Liver (tissue), 8 donors: ENCODE measurements at regions not wholly inside any gene's neighbourhood (a gene's known extent, or its start where the extent isn't known, plus 50 kb on each side); places are given as distances from the start of the nearest gene placed in this dataset.

Source experiments
- DNase-seq: peaks from one replicate; pipeline ENCODE4 v3.0.0-alpha.2; 2017; ENCODE audit warnings: low spot score
- H3K27ac ChIP-seq, 2 donors: one replicate each; pipeline ENCODE4 v1.7.0; 2013; ENCODE audit warnings: inconsistent platforms in 2 of 2, low read length in 2 of 2, control low read depth in 1 of 2, low read depth in 1 of 2, mild to moderate bottlenecking in 1 of 2
- H3K27me3 ChIP-seq, 4 donors: one replicate each; pipeline versions ENCODE4 v1.6.1 to v1.7.0; 2013; ENCODE audit warnings: low read length in 3 of 4, inconsistent platforms in 1 of 4, mild to moderate bottlenecking in 1 of 4, moderate library complexity in 1 of 4; ENCODE audit not compliant: control insufficient read depth in 4 of 4, insufficient read depth in 4 of 4
- H3K36me3 ChIP-seq, 4 donors: one replicate each; pipeline versions ENCODE4 v1.6.1 to v1.7.0; 2013; ENCODE audit warnings: low read length in 3 of 4, mild to moderate bottlenecking in 3 of 4, low read depth in 1 of 4, moderate library complexity in 1 of 4; ENCODE audit not compliant: control insufficient read depth in 4 of 4, insufficient read depth in 3 of 4
- H3K4me1 ChIP-seq, 4 donors: one replicate each; pipeline versions ENCODE4 v1.6.1 to v1.7.0; 2013; ENCODE audit warnings: low read length in 3 of 4, mild to moderate bottlenecking in 3 of 4, moderate library complexity in 1 of 4; ENCODE audit not compliant: control insufficient read depth in 4 of 4, insufficient read depth in 4 of 4
- H3K4me3 ChIP-seq, 3 donors: one replicate each; pipeline versions ENCODE4 v1.6.1 to v1.7.0; 2013; ENCODE audit warnings: low read length in 3 of 3, control low read depth in 1 of 3, low read depth in 1 of 3, mild to moderate bottlenecking in 1 of 3
- H3K9ac ChIP-seq, 2 donors: one replicate each; pipeline ENCODE4 v1.7.0; 2013; ENCODE audit warnings: low read length in 2 of 2, mild to moderate bottlenecking in 2 of 2, moderate library complexity in 2 of 2, control low read depth in 1 of 2, low read depth in 1 of 2
- H3K9me3 ChIP-seq, 4 donors: one replicate each; pipeline versions ENCODE4 v1.6.1 to v1.7.0; 2013; ENCODE audit warnings: low read length in 3 of 4; ENCODE audit not compliant: control insufficient read depth in 4 of 4
- ATF3 ChIP-seq: IDR thresholded peaks from 2 replicates; pipeline ENCODE4 v1.6.1; 2016; ENCODE audit warnings: antibody characterized with exemption
- CTCF ChIP-seq: fragments of 150-350 bp; IDR thresholded peaks from 2 replicates; pipeline ENCODE4 v1.5.1; 2017; ENCODE audit warnings: improper control_type of control experiment, low read depth, low read length; ENCODE audit not compliant: missing input control
- EGR1 ChIP-seq, 2 donors: IDR thresholded peaks; 2 replicates each; pipeline ENCODE4 v1.6.1; 2016 to 2018; ENCODE audit warnings: antibody characterized with exemption in 2 of 2, low read depth in 2 of 2
- FOXA1 ChIP-seq: IDR thresholded peaks from 2 replicates; pipeline ENCODE4 v1.6.1; 2016; ENCODE audit warnings: antibody characterized with exemption
- FOXA2 ChIP-seq: IDR thresholded peaks from 2 replicates; pipeline ENCODE4 v1.6.1; 2016; ENCODE audit warnings: antibody characterized with exemption
- GABPA ChIP-seq, 2 donors: IDR thresholded peaks in 1 of 2; conservative IDR thresholded peaks in 1 of 2; 2 replicates each; pipeline ENCODE4 v1.6.1; 2016; ENCODE audit warnings: antibody characterized with exemption in 2 of 2, mild to moderate bottlenecking in 1 of 2, moderate library complexity in 1 of 2
- HNF4A ChIP-seq, 2 donors: conservative IDR thresholded peaks; 2 replicates each; pipeline ENCODE4 v1.6.1; 2016; ENCODE audit warnings: antibody characterized with exemption in 2 of 2, mild to moderate bottlenecking in 2 of 2
- HNF4G ChIP-seq: IDR thresholded peaks from 2 replicates; pipeline ENCODE4 v1.6.1; 2016; ENCODE audit warnings: antibody characterized with exemption
- JUND ChIP-seq, 2 donors: IDR thresholded peaks; 2 replicates each; pipeline ENCODE4 v1.6.1; 2016; ENCODE audit warnings: antibody characterized with exemption in 2 of 2
- MAX ChIP-seq: IDR thresholded peaks from 2 replicates; pipeline ENCODE4 v1.6.1; 2016; ENCODE audit warnings: antibody characterized with exemption
- NR2F2 ChIP-seq: IDR thresholded peaks from 2 replicates; pipeline ENCODE4 v1.6.1; 2016; ENCODE audit warnings: antibody characterized with exemption
- RAD21 ChIP-seq, 2 donors: IDR thresholded peaks; 2 replicates each; pipeline ENCODE4 v1.6.1; 2016; ENCODE audit warnings: antibody characterized with exemption in 2 of 2, mild to moderate bottlenecking in 2 of 2
- REST ChIP-seq: IDR thresholded peaks from 2 replicates; pipeline ENCODE4 v1.6.1; 2016; ENCODE audit warnings: antibody characterized with exemption, mild to moderate bottlenecking
- RXRA ChIP-seq, 2 donors: IDR thresholded peaks; 2 replicates each; pipeline ENCODE4 v1.6.1; 2017 to 2018; ENCODE audit warnings: antibody characterized with exemption in 2 of 2, mild to moderate bottlenecking in 1 of 2
- SP1 ChIP-seq: IDR thresholded peaks from 2 replicates; pipeline ENCODE4 v1.6.1; 2018; ENCODE audit warnings: antibody characterized with exemption, mild to moderate bottlenecking
- TAF1 ChIP-seq: conservative IDR thresholded peaks from 2 replicates; pipeline ENCODE4 v1.6.1; 2016; ENCODE audit warnings: antibody characterized with exemption, mild to moderate bottlenecking
- YY1 ChIP-seq: IDR thresholded peaks from 2 replicates; pipeline ENCODE4 v1.6.1; 2016; ENCODE audit warnings: antibody characterized with exemption, mild to moderate bottlenecking
- ZBTB33 ChIP-seq: IDR thresholded peaks from 2 replicates; pipeline ENCODE4 v1.6.1; 2016; ENCODE audit warnings: antibody characterized with exemption
- WGBS: extraction: QIAGEN DNeasy Blood & Tissue Kit; methylation state at CpG from one replicate; pipeline ENCODE4 v1.1.7; 2013; 5-methylcytosine and 5-hydroxymethylcytosine counted together
- donor health status: healthy.
- donor health status: healthy.
- donor health status: healthy.
- donor health status: healthy.
- donor health status: healthy.

GRCh38 chr18:30485078-30485477 lies 557.5 kb downstream of the DSC3 start:
- 65% methylated on average over 2 of the region's 2 CpGs for WGBS
- Histone ChIP-seq H3K9me3 (peaks cover 0 to 6% (median 0%) of the 10 kb centered on the region in 4 donors), H3K27ac (no peak overlapping the region), H3K27me3 (no peaks in the 10 kb centered on the region), H3K4me1 (no peaks in the 10 kb centered on the region), H3K9ac (no peak overlapping the region), H3K36me3 (no peaks in the 10 kb centered on the region), H3K4me3 (no peak overlapping the region)
- TF ChIP-seq NR2F2 (no peak), RXRA (IDR thresholded peaks at IDR 0.05) (no peak), JUND (IDR thresholded peaks at IDR 0.05) (no peak), ZBTB33 (no peak), FOXA2 (no peak), RAD21 (IDR thresholded peaks at IDR 0.05) (no peak), TAF1 (no peak), YY1 (no peak), GABPA (IDR thresholded peaks at IDR 0.05 in 1 of 2, conservative IDR thresholded peaks at IDR 0.05 in 1 of 2) (no peak), HNF4A (conservative IDR thresholded peaks at IDR 0.05) (no peak), SP1 (no peak), REST (no peak), HNF4G (no peak), MAX (no peak), FOXA1 (no peak), EGR1 (IDR thresholded peaks at IDR 0.05; ENCODE audit: low read depth in 2 of 2) (no peak), ATF3 (no peak), CTCF (no peak)
- no peak for DNase-seq

- WGBS = 76% methylated on average over 8 of the region's 8 CpGs
- Histone ChIP-seq H3K4me3 (no peak overlapping the region), H3K27ac (no peak overlapping the region), H3K9me3 (peaks cover 0 to 6% (median 0%) of the 10 kb centered on the region in 4 donors), H3K9ac (no peak overlapping the region), H3K36me3 (no peaks in the 10 kb centered on the region), H3K4me1 (no peaks in the 10 kb centered on the region), H3K27me3 (no peaks in the 10 kb centered on the region)
- DNase-seq = no peak
- TF ChIP-seq NR2F2 = no peak
- no peak for TF ChIP-seq REST
- no peak for TF ChIP-seq ATF3
- TF ChIP-seq SP1 = no peak
- TF ChIP-seq YY1 = no peak
- no peak for TF ChIP-seq FOXA1
- no peak for TF ChIP-seq CTCF
- TF ChIP-seq RAD21 (IDR thresholded peaks at IDR 0.05) = no peak
Observed at GRCh38 chr18:30481871-30482270, 560.7 kb downstream of the DSC3 start.
